DND-41 (cell line): ENCODE measurements at regions not wholly inside any gene's neighbourhood (a gene's known extent, or its start where the extent isn't known, plus 50 kb on each side); places are given as distances from the start of the nearest gene placed in this dataset.

ENCODE experiments used
- ATAC-seq: fragments of 200-7000 bp; cut with Tn5 transposase; 3 replicates; pipeline ENCODE4 v1.9.1; 2021; ENCODE audit warnings: low read depth; ENCODE audit not compliant: insufficient read depth
- DNase-seq: peaks from one replicate; pipeline ENCODE4 v3.0.0-alpha.2; 2020
- H2AFZ ChIP-seq: 2 replicates; pipeline ENCODE4 v1.6.0; 2012; ENCODE audit warnings: low read depth, low read length
- H3K27ac ChIP-seq: 2 replicates; pipeline ENCODE4 v1.5.1; 2012; ENCODE audit warnings: low read length, inconsistent platforms
- H3K27me3 ChIP-seq: fragments of 200-600 bp; sonication (generic); 2 replicates; pipeline ENCODE4 v1.6.0; 2012; ENCODE audit warnings: low read length, mild to moderate bottlenecking, inconsistent platforms; ENCODE audit not compliant: insufficient read depth, poor library complexity
- H3K36me3 ChIP-seq: 2 replicates; pipeline ENCODE4 v1.5.1; 2012; ENCODE audit warnings: low read length, inconsistent platforms; ENCODE audit not compliant: insufficient read depth
- H3K4me1 ChIP-seq: 2 replicates; pipeline ENCODE4 v1.5.1; 2012; ENCODE audit warnings: mild to moderate bottlenecking, low read length; ENCODE audit not compliant: insufficient read depth
- H3K4me2 ChIP-seq: 2 replicates; pipeline ENCODE4 v1.6.0; 2012; ENCODE audit warnings: mild to moderate bottlenecking, moderate library complexity, low read length, inconsistent platforms; ENCODE audit not compliant: insufficient read depth
- H3K4me3 ChIP-seq, 2 experiments: fragments of 200-600 bp in 1 of 2; shearing (Covaris generic) in 1 of 2; 2 replicates each; pipeline ENCODE4 v1.5.1; 2012 to 2016; ENCODE audit warnings: inconsistent platforms in 2 of 2, low read length in 2 of 2, mild to moderate bottlenecking in 2 of 2, low read depth in 1 of 2, moderate library complexity in 1 of 2
- H3K79me2 ChIP-seq: 2 replicates; pipeline ENCODE4 v1.6.0; 2012; ENCODE audit warnings: low read length, inconsistent platforms; ENCODE audit not compliant: insufficient read depth
- H3K9ac ChIP-seq: 2 replicates; pipeline ENCODE4 v1.6.0; 2012; ENCODE audit warnings: low read depth, mild to moderate bottlenecking, inconsistent platforms, low read length, moderate library complexity
- H3K9me3 ChIP-seq: 2 replicates; pipeline ENCODE4 v1.5.1; 2012; ENCODE audit warnings: low read length, moderate library complexity, mild to moderate bottlenecking, inconsistent platforms; ENCODE audit not compliant: insufficient read depth, severe bottlenecking
- H4K20me1 ChIP-seq: 2 replicates; pipeline ENCODE4 v1.6.0; 2012; ENCODE audit warnings: low read length; ENCODE audit not compliant: insufficient read depth
- EZH2 ChIP-seq: IDR thresholded peaks from 3 replicates; pipeline ENCODE4 v1.6.1; 2012; ENCODE audit warnings: borderline replicate concordance, low read depth, mild to moderate bottlenecking, moderate library complexity, low read length, inconsistent platforms; ENCODE audit not compliant: severe bottlenecking
- TF ChIP-seq, protein P1 (sequence below): IDR thresholded peaks from 2 replicates; pipeline ENCODE4 v1.5.1; 2012; ENCODE audit warnings: borderline replicate concordance, low read length, moderate library complexity, mild to moderate bottlenecking; ENCODE audit not compliant: poor library complexity, severe bottlenecking; ENCODE audit errors: extremely low read depth

DNA sequence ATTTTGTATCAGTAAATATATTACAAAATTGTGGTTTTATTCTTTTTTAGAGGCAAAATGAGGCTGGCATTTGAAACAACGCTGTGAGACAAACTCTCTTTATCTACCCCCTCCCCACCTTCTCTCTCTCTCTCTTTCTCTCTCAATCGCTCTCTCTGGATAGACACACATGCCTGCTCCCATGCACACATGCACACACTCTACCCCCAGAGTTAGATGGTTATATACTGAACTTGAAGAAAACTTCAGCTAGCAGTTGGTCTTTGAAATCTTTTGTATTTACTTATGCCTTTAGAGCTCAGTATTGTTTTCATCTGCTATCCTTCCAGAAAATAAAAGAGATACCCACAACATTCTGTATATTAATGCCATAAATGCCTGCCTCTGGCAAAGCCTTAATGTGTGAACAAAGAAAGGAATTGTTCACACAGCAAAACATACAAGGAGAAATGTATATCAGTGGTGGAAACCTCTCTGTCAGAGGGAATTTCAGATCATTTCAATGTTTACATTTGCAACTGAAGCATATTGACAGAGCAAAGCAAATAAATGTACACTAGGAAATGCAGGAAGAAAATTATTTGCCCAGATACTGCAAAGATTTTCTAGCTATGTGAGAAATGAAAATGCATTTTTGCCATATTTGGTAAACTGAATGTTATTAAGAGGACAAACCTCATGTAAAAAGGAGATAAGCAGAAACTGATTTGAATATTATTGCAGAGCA is 217.0 kb upstream of the UBE2E3 start:
- H3K4me1 ChIP-seq, result no peaks in the 10 kb centered on the region
- no peak overlapping the region for H3K4me2 ChIP-seq
- no peaks in the 10 kb centered on the region for H3K9me3 ChIP-seq
- no peaks in the 10 kb centered on the region for H3K79me2 ChIP-seq
- ATAC-seq (no peak), DNase-seq (no peak)
- no peak overlapping the region for H3K27ac ChIP-seq
- H4K20me1 ChIP-seq, result no peaks in the 10 kb centered on the region
- no peak overlapping the region for H2AFZ ChIP-seq
- H3K9ac ChIP-seq, result no peak overlapping the region
- no peaks in the 10 kb centered on the region for H3K27me3 ChIP-seq
- TF ChIP-seq, protein P1, sequence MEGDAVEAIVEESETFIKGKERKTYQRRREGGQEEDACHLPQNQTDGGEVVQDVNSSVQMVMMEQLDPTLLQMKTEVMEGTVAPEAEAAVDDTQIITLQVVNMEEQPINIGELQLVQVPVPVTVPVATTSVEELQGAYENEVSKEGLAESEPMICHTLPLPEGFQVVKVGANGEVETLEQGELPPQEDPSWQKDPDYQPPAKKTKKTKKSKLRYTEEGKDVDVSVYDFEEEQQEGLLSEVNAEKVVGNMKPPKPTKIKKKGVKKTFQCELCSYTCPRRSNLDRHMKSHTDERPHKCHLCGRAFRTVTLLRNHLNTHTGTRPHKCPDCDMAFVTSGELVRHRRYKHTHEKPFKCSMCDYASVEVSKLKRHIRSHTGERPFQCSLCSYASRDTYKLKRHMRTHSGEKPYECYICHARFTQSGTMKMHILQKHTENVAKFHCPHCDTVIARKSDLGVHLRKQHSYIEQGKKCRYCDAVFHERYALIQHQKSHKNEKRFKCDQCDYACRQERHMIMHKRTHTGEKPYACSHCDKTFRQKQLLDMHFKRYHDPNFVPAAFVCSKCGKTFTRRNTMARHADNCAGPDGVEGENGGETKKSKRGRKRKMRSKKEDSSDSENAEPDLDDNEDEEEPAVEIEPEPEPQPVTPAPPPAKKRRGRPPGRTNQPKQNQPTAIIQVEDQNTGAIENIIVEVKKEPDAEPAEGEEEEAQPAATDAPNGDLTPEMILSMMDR, result no peak
- no peak for TF ChIP-seq EZH2
- H3K4me3 ChIP-seq, result no peak overlapping the region
- H3K36me3 ChIP-seq, result no peaks in the 10 kb centered on the region

DNA sequence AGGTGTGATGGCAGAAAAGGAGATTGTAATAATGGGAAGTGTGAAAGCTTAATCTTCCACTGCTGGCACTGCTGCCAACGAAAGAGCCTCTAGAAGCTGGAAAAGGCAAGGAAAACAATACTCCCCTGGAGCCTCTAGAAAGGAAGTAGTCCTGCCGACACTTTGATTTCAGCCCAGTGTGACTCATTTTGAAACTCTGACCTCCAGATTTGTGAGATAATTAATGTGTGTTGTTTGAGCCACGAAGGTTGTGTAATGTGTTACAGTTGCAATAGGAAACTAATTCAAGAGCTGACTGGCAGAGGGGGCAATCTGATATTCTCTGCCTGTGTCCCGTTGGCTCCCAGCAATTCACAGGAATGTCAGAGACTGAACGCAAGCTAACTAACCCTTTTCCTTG is 219.2 kb upstream of the UBE2E3 start:
- H3K79me2 ChIP-seq, result no peaks in the 10 kb centered on the region
- no peak overlapping the region for H3K4me3 ChIP-seq
- H3K4me2 ChIP-seq, result no peak overlapping the region
- ATAC-seq (no peak), DNase-seq (no peak)
- H3K9me3 ChIP-seq, result no peaks in the 10 kb centered on the region
- no peak overlapping the region for H3K27ac ChIP-seq
- TF ChIP-seq, protein P1, result no peak
- no peaks in the 10 kb centered on the region for H3K36me3 ChIP-seq
- H4K20me1 ChIP-seq, result no peaks in the 10 kb centered on the region
- no peaks in the 10 kb centered on the region for H3K27me3 ChIP-seq
- no peaks in the 10 kb centered on the region for H3K4me1 ChIP-seq
- H3K9ac ChIP-seq, result no peak overlapping the region
- no peak overlapping the region for H2AFZ ChIP-seq

DNA sequence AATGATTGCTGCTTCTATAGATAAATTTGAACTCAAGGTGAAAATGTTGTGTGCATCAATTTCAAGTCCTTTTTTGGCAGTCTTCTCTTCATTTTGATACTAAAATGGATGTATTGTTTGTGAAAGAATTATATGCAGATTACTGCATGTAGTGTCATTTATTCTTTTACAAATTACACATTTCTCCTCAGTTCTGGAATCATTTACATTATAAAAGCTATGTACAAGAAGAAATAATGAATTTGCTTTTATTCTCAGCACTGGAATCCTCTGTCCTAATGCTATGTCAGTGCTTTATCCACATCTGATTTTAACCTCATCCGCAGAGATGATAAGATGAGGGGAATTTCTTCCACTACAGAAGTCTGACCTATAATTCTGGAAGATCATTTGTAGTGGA is 220.8 kb upstream of the UBE2E3 start:
- Histone ChIP-seq H3K9ac (no peak overlapping the region), H3K4me1 (no peaks in the 10 kb centered on the region), H4K20me1 (no peaks in the 10 kb centered on the region), H3K27me3 (no peaks in the 10 kb centered on the region), H3K9me3 (no peaks in the 10 kb centered on the region), H3K4me2 (no peak overlapping the region), H3K4me3 (no peak overlapping the region), H2AFZ (no peak overlapping the region), H3K36me3 (no peaks in the 10 kb centered on the region), H3K79me2 (no peaks in the 10 kb centered on the region), H3K27ac (no peak overlapping the region)
- no peak for DNase-seq
- TF ChIP-seq, protein P1, result no peak
- no peak for TF ChIP-seq EZH2
- ATAC-seq, result no peak
